Fibroblast of skin of abdomen (primary cell): ENCODE measurements at regions not wholly inside any gene's neighbourhood (a gene's known extent, or its start where the extent isn't known, plus 50 kb on each side); places are given as distances from the start of the nearest gene placed in this dataset.
A peak's percentile ranks its signal among the peaks of the same experiment; 100 is the strongest.

ENCODE experiments used
- DNase-seq: peaks from one replicate; pipeline ENCODE4 v3.0.0-alpha.2; 2013

GRCh38 chr5:64110222-64110621 lies 55.4 kb upstream of the RNF180 start:
- DNase-seq: no peak

- DNase-seq: no peak
Measured at GRCh38 chr5:64108674-64109073, 57.0 kb upstream of the RNF180 start.

- DNase-seq: no peak
Measured at GRCh38 chr5:64100203-64100602, 65.4 kb upstream of the RNF180 start.

- DNase-seq: no peak
Measured at GRCh38 chr5:64096771-64097170, 68.9 kb upstream of the RNF180 start.

- no peak for DNase-seq
Measured at GRCh38 chr5:64077589-64077988, 88.1 kb upstream of the RNF180 start.

- peak; percentile 3 for DNase-seq
Measured at GRCh38 chr5:64074533-64074932, 91.1 kb upstream of the RNF180 start.

- no peak for DNase-seq
Measured at GRCh38 chr5:64069486-64069885, 96.2 kb upstream of the RNF180 start.

- no peak for DNase-seq
Measured at GRCh38 chr5:64050296-64050695, 88.1 kb upstream of the HTR1A start.

- DNase-seq: no peak
Measured at GRCh38 chr5:64040490-64040889, 78.2 kb upstream of the HTR1A start.

GRCh38 chr5:64026493-64026892 lies 64.2 kb upstream of the HTR1A start:
- DNase-seq: no peak

- DNase-seq: no peak
Measured at GRCh38 chr5:64019746-64020145, 57.5 kb upstream of the HTR1A start.

GRCh38 chr5:64018966-64019365 lies 56.7 kb upstream of the HTR1A start:
- DNase-seq: no peak

- no peak for DNase-seq
Measured at GRCh38 chr5:64015824-64016223, 53.6 kb upstream of the HTR1A start.
